ENCODE measurements at regions not wholly inside any gene's neighbourhood (a gene's known extent, or its start where the extent isn't known, plus 50 kb on each side); places are given as distances from the start of the nearest gene placed in this dataset.

GRCh38 chr10:1920941-1921340, 183.6 kb upstream of the ADARB2 start:
- DNase-seq (ENCODE audit: low spot score) (no peak), ATAC-seq (no peak)
- Mint-ChIP-seq H3K27me3 (ENCODE audit: low read depth) (no peaks in the 10 kb centered on the region), H3K27ac (no peak overlapping the region), H3K4me1 (peaks cover 9% of the 10 kb centered on the region), H3K4me3 (no peak overlapping the region), H3K36me3 (no peaks in the 10 kb centered on the region), H3K9me3 (no peaks in the 10 kb centered on the region)
- CTCF ChIA-PET, result no interaction called here
- no peak for TF ChIP-seq ZNF219 (CRISPR knock-in tag; IDR thresholded peaks at IDR 0.05; ENCODE audit: borderline replicate concordance)
- TF ChIP-seq GTF2I (CRISPR knock-in tag; conservative IDR thresholded peaks at IDR 0.05), result no peak
- TF ChIP-seq TP53 (CRISPR knock-in tag; IDR thresholded peaks at IDR 0.05), result no peak
- TF ChIP-seq HMGA2 (CRISPR knock-in tag; IDR thresholded peaks at IDR 0.05), result no peak
- no peak for TF ChIP-seq SOX15 (CRISPR knock-in tag; IDR thresholded peaks at IDR 0.05)
- no peak for TF ChIP-seq CBFB (CRISPR knock-in tag; IDR thresholded peaks at IDR 0.05; ENCODE audit: low read depth)
- TF ChIP-seq FOXK1 (CRISPR knock-in tag; IDR thresholded peaks at IDR 0.05), result no peak
- TF ChIP-seq IRF1 (CRISPR knock-in tag; IDR thresholded peaks at IDR 0.05), result no peak
- no peak for TF ChIP-seq ZNF396 (CRISPR knock-in tag; IDR thresholded peaks at IDR 0.05; ENCODE audit: borderline replicate concordance)
- no peak for TF ChIP-seq AFF4 (CRISPR knock-in tag; IDR thresholded peaks at IDR 0.05; ENCODE audit: borderline replicate concordance)
- TF ChIP-seq ATF3 (CRISPR knock-in tag; conservative IDR thresholded peaks at IDR 0.05), result no peak
- TF ChIP-seq OVOL2 (CRISPR knock-in tag; IDR thresholded peaks at IDR 0.05; ENCODE audit: borderline replicate concordance), result no peak
- no peak for TF ChIP-seq MAX (CRISPR knock-in tag; IDR thresholded peaks at IDR 0.05)
- no peak for TF ChIP-seq ZNF138 (CRISPR knock-in tag; conservative IDR thresholded peaks at IDR 0.05)
- no peak for TF ChIP-seq PREB (CRISPR knock-in tag; IDR thresholded peaks at IDR 0.05; ENCODE audit: borderline replicate concordance)
- TF ChIP-seq ZNF423 (CRISPR knock-in tag; IDR thresholded peaks at IDR 0.05), result no peak
- no peak for TF ChIP-seq SMAD3 (CRISPR knock-in tag; IDR thresholded peaks at IDR 0.05; ENCODE audit: borderline replicate concordance)
- no peak for TF ChIP-seq STAT6 (CRISPR knock-in tag; conservative IDR thresholded peaks at IDR 0.05; ENCODE audit: low read depth)
- POLR2A ChIA-PET, result no interaction called here

- POLR2A ChIA-PET, result no interaction called here
- Mint-ChIP-seq H3K27me3 (ENCODE audit: low read depth) (no peaks in the 10 kb centered on the region), H3K36me3 (no peaks in the 10 kb centered on the region), H3K27ac (no peak overlapping the region), H3K4me3 (no peak overlapping the region), H3K9me3 (no peaks in the 10 kb centered on the region), H3K4me1 (peaks cover 9% of the 10 kb centered on the region)
- CTCF ChIA-PET, result no interaction called here
- DNase-seq (ENCODE audit: low spot score), result no peak
- ATAC-seq, result no peak
- TF ChIP-seq TEAD1 (CRISPR knock-in tag; IDR thresholded peaks at IDR 0.05) (no peak), AR (CRISPR knock-in tag; IDR thresholded peaks at IDR 0.05) (no peak), IRF1 (CRISPR knock-in tag; IDR thresholded peaks at IDR 0.05) (no peak), FOXK1 (CRISPR knock-in tag; IDR thresholded peaks at IDR 0.05) (no peak), NR2C2 (CRISPR knock-in tag; IDR thresholded peaks at IDR 0.05) (no peak), ZNF232 (CRISPR knock-in tag; IDR thresholded peaks at IDR 0.05) (no peak), JUN (CRISPR knock-in tag; IDR thresholded peaks at IDR 0.05) (no peak)
Observed at GRCh38 chr10:1920127-1920526, 182.8 kb upstream of the ADARB2 start.
